ENCODE measurements at regions not wholly inside any gene's neighbourhood (a gene's known extent, or its start where the extent isn't known, plus 50 kb on each side); places are given as distances from the start of the nearest gene placed in this dataset.
"Not testable (repeated sequence)": the region's sequence is repeated elsewhere in the genome, so short reads cannot be mapped to it uniquely, and the experiment has no call there.

- TF ChIP-seq, protein P1, sequence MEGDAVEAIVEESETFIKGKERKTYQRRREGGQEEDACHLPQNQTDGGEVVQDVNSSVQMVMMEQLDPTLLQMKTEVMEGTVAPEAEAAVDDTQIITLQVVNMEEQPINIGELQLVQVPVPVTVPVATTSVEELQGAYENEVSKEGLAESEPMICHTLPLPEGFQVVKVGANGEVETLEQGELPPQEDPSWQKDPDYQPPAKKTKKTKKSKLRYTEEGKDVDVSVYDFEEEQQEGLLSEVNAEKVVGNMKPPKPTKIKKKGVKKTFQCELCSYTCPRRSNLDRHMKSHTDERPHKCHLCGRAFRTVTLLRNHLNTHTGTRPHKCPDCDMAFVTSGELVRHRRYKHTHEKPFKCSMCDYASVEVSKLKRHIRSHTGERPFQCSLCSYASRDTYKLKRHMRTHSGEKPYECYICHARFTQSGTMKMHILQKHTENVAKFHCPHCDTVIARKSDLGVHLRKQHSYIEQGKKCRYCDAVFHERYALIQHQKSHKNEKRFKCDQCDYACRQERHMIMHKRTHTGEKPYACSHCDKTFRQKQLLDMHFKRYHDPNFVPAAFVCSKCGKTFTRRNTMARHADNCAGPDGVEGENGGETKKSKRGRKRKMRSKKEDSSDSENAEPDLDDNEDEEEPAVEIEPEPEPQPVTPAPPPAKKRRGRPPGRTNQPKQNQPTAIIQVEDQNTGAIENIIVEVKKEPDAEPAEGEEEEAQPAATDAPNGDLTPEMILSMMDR (IDR thresholded peaks at IDR 0.05): not testable (repeated sequence)
- TF ChIP-seq POLR2A (IDR thresholded peaks at IDR 0.05): not testable (repeated sequence)
These were observed 317.8 kb upstream of the IRS4 start for GRCh38 chrX:109054181-109054581.
